GM23338 (cell line): ENCODE measurements at regions not wholly inside any gene's neighbourhood (a gene's known extent, or its start where the extent isn't known, plus 50 kb on each side); places are given as distances from the start of the nearest gene placed in this dataset.

Source experiments
- ATAC-seq: fragments of 200-7000 bp; cut with Tn5 transposase; 3 replicates; pipeline ENCODE4 v1.9.1; 2020
- DNase-seq: peaks from one replicate; pipeline ENCODE4 v3.0.0-alpha.2; 2015; ENCODE audit warnings: low spot score
- H2AFZ ChIP-seq: fragments of 200-600 bp; sonication (generic); 2 replicates; pipeline ENCODE4 v1.8.0; 2016; ENCODE audit warnings: antibody characterized with exemption, mild to moderate bottlenecking, moderate library complexity
- H3F3A ChIP-seq: fragments of 200-600 bp; sonication (generic); replicated peaks from 2 replicates; pipeline ENCODE4 v1.8.0; 2017; ENCODE audit warnings: antibody characterized with exemption, mixed run types, low read depth
- H3K27ac ChIP-seq: fragments of 200-600 bp; sonication (generic); 2 replicates; pipeline ENCODE4 v1.6.1; 2016; ENCODE audit warnings: low read depth
- H3K27me3 ChIP-seq: fragments of 200-600 bp; sonication (generic); 2 replicates; pipeline ENCODE4 v1.8.0; 2016; ENCODE audit warnings: mild to moderate bottlenecking, mixed run types, moderate library complexity; ENCODE audit not compliant: insufficient read depth
- H3K36me3 ChIP-seq: fragments of 200-600 bp; sonication (generic); 2 replicates; pipeline ENCODE4 v1.8.0; 2016; ENCODE audit warnings: mild to moderate bottlenecking; ENCODE audit not compliant: insufficient read depth
- H3K4me1 ChIP-seq: fragments of 200-600 bp; sonication (generic); 2 replicates; pipeline ENCODE4 v1.8.0; 2016; ENCODE audit warnings: mild to moderate bottlenecking, moderate library complexity; ENCODE audit not compliant: insufficient read depth
- H3K4me2 ChIP-seq: fragments of 200-600 bp; sonication (generic); 2 replicates; pipeline ENCODE4 v1.7.1; 2017; ENCODE audit warnings: mixed run types
- H3K4me3 ChIP-seq: fragments of 200-600 bp; sonication (generic); 2 replicates; pipeline ENCODE4 v1.6.1; 2016; ENCODE audit warnings: mixed run types
- H3K79me2 ChIP-seq: fragments of 200-600 bp; sonication (generic); replicated peaks from 2 replicates; pipeline ENCODE4 v1.8.0; 2017; ENCODE audit warnings: mild to moderate bottlenecking; ENCODE audit not compliant: insufficient read depth
- H3K9me2 ChIP-seq: fragments of 200-600 bp; sonication (generic); 2 replicates; pipeline ENCODE4 v1.8.0; 2017; ENCODE audit not compliant: insufficient read depth
- H4K20me1 ChIP-seq: fragments of 200-600 bp; sonication (generic); replicated peaks from 2 replicates; pipeline ENCODE4 v1.8.0; 2017; ENCODE audit warnings: mild to moderate bottlenecking; ENCODE audit not compliant: insufficient read depth
- H3K27ac Mint-ChIP-seq: 2 replicates; pipeline ENCODE4 v1.8.0; 2020; ENCODE audit warnings: inconsistent platforms, mild to moderate bottlenecking, moderate library complexity, mixed read lengths
- H3K27me3 Mint-ChIP-seq: 3 replicates; pipeline ENCODE4 v1.8.0; 2022; ENCODE audit warnings: low read depth, mild to moderate bottlenecking, moderate library complexity, mixed read lengths, inconsistent platforms; ENCODE audit not compliant: insufficient read depth, poor library complexity
- H3K36me3 Mint-ChIP-seq: 3 replicates; pipeline ENCODE4 v1.8.0; 2021; ENCODE audit warnings: low read depth, mild to moderate bottlenecking, inconsistent platforms, moderate library complexity, mixed read lengths
- H3K4me1 Mint-ChIP-seq: 3 replicates; pipeline ENCODE4 v1.8.0; 2020; ENCODE audit warnings: mild to moderate bottlenecking, inconsistent platforms, mixed read lengths
- H3K4me3 Mint-ChIP-seq: 3 replicates; pipeline ENCODE4 v1.8.0; 2021; ENCODE audit warnings: moderate library complexity, mild to moderate bottlenecking, inconsistent platforms, mixed read lengths
- H3K9me3 Mint-ChIP-seq: 3 replicates; pipeline ENCODE4 v1.8.0; 2020; ENCODE audit warnings: moderate library complexity, mild to moderate bottlenecking, inconsistent platforms, mixed read lengths
- CREB1 ChIP-seq: fragments of 250-450 bp; sonication (Bioruptor Pico); IDR thresholded peaks from 2 replicates; pipeline ENCODE4 v1.5.0; 2020; ENCODE audit warnings: low read depth, mild to moderate bottlenecking, moderate library complexity
- ETS1 ChIP-seq: IDR thresholded peaks from 2 replicates; pipeline ENCODE4 v1.6.1; 2016; ENCODE audit warnings: antibody characterized with exemption
- EZH2 ChIP-seq: fragments of 200-600 bp; sonication (generic); IDR thresholded peaks from one replicate; pipeline ENCODE4 v1.8.0; 2017; ENCODE audit warnings: antibody characterized with exemption, mild to moderate bottlenecking, low read depth; ENCODE audit not compliant: unreplicated experiment
- EZH2phosphoT487 ChIP-seq: fragments of 200-600 bp; sonication (generic); IDR thresholded peaks from one replicate; pipeline ENCODE4 v1.8.1; 2018; ENCODE audit warnings: antibody characterized with exemption; ENCODE audit not compliant: unreplicated experiment
- JUNB ChIP-seq: IDR thresholded peaks from one replicate; pipeline ENCODE4 v1.6.1; 2016; ENCODE audit warnings: antibody characterized with exemption; ENCODE audit not compliant: unreplicated experiment
- NANOG ChIP-seq: IDR thresholded peaks from 2 replicates; pipeline ENCODE4 v1.6.1; 2016; ENCODE audit warnings: antibody characterized with exemption, borderline replicate concordance
- POLR2AphosphoS5 ChIP-seq: IDR thresholded peaks from 2 replicates; pipeline ENCODE4 v1.6.1; 2016; ENCODE audit warnings: antibody characterized with exemption, low read depth
- STAT1 ChIP-seq: IDR thresholded peaks from one replicate; pipeline ENCODE4 v1.6.1; 2016; ENCODE audit warnings: antibody characterized with exemption; ENCODE audit not compliant: unreplicated experiment
- ZNF114 ChIP-seq: fragments of 250-450 bp; sonication (Bioruptor Pico); IDR thresholded peaks from 2 replicates; pipeline ENCODE4 v1.5.0; 2020; ENCODE audit warnings: mild to moderate bottlenecking, moderate library complexity
- ZNF331 ChIP-seq: fragments of 250-450 bp; sonication (Bioruptor Pico); IDR thresholded peaks from 2 replicates; pipeline ENCODE4 v1.5.0; 2020; ENCODE audit warnings: low read depth, mild to moderate bottlenecking, moderate library complexity
- ZNF462 ChIP-seq: fragments of 250-450 bp; sonication (Bioruptor Pico); IDR thresholded peaks from 2 replicates; pipeline ENCODE4 v1.5.0; 2020; ENCODE audit warnings: mild to moderate bottlenecking, moderate library complexity
- TF ChIP-seq, protein P1 (sequence below), 2 experiments: fragments of 200-600 bp in 1 of 2; sonication (generic) in 1 of 2; conservative IDR thresholded peaks; 2 replicates each; pipeline versions ENCODE4 v1.5.1 to v1.6.1; 2016 to 2017; ENCODE audit warnings: antibody characterized with exemption in 2 of 2, low read depth in 2 of 2, mild to moderate bottlenecking in 2 of 2, moderate library complexity in 1 of 2
- TF ChIP-seq, protein P2 (sequence below): IDR thresholded peaks from one replicate; pipeline ENCODE4 v1.6.1; 2018; ENCODE audit warnings: antibody characterized with exemption; ENCODE audit not compliant: unreplicated experiment

GRCh38 chr15:96468036-96468435, 137.5 kb downstream of the NR2F2 start:
- peaks cover 5% of the 10 kb centered on the region; the same call in 1 of the 2 replicates for H3K9me2 ChIP-seq
- ATAC-seq (no peak), DNase-seq (no peak)
- H3K4me3 ChIP-seq, result no peak overlapping the region
- H3K36me3 ChIP-seq, result no peaks in the 10 kb centered on the region
- Mint-ChIP-seq H3K4me3 (no peak overlapping the region), H3K27me3 (peaks cover 2% of the 10 kb centered on the region), H3K9me3 (no peaks in the 10 kb centered on the region), H3K36me3 (no peaks in the 10 kb centered on the region), H3K27ac (no peak overlapping the region), H3K4me1 (peaks cover 2% of the 10 kb centered on the region; the same call in 2 of the 3 replicates)
- H3K4me2 ChIP-seq, result no peak overlapping the region
- no peak for TF ChIP-seq EZH2phosphoT487
- no peak for TF ChIP-seq ZNF462 (CRISPR knock-in tag)
- no peak for TF ChIP-seq POLR2AphosphoS5
- no peak for TF ChIP-seq ZNF114 (CRISPR knock-in tag)
- no peak for TF ChIP-seq CREB1 (CRISPR knock-in tag)
- TF ChIP-seq, protein P1, sequence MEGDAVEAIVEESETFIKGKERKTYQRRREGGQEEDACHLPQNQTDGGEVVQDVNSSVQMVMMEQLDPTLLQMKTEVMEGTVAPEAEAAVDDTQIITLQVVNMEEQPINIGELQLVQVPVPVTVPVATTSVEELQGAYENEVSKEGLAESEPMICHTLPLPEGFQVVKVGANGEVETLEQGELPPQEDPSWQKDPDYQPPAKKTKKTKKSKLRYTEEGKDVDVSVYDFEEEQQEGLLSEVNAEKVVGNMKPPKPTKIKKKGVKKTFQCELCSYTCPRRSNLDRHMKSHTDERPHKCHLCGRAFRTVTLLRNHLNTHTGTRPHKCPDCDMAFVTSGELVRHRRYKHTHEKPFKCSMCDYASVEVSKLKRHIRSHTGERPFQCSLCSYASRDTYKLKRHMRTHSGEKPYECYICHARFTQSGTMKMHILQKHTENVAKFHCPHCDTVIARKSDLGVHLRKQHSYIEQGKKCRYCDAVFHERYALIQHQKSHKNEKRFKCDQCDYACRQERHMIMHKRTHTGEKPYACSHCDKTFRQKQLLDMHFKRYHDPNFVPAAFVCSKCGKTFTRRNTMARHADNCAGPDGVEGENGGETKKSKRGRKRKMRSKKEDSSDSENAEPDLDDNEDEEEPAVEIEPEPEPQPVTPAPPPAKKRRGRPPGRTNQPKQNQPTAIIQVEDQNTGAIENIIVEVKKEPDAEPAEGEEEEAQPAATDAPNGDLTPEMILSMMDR (conservative IDR thresholded peaks at IDR 0.05; ENCODE audit: low read depth in 2 of 2), result no peak
- no peak for TF ChIP-seq STAT1
- TF ChIP-seq JUNB, result no peak
- no peak for TF ChIP-seq EZH2
- no peak for TF ChIP-seq ETS1
- no peak for TF ChIP-seq NANOG
- no peak for TF ChIP-seq ZNF331
- TF ChIP-seq, protein P2, sequence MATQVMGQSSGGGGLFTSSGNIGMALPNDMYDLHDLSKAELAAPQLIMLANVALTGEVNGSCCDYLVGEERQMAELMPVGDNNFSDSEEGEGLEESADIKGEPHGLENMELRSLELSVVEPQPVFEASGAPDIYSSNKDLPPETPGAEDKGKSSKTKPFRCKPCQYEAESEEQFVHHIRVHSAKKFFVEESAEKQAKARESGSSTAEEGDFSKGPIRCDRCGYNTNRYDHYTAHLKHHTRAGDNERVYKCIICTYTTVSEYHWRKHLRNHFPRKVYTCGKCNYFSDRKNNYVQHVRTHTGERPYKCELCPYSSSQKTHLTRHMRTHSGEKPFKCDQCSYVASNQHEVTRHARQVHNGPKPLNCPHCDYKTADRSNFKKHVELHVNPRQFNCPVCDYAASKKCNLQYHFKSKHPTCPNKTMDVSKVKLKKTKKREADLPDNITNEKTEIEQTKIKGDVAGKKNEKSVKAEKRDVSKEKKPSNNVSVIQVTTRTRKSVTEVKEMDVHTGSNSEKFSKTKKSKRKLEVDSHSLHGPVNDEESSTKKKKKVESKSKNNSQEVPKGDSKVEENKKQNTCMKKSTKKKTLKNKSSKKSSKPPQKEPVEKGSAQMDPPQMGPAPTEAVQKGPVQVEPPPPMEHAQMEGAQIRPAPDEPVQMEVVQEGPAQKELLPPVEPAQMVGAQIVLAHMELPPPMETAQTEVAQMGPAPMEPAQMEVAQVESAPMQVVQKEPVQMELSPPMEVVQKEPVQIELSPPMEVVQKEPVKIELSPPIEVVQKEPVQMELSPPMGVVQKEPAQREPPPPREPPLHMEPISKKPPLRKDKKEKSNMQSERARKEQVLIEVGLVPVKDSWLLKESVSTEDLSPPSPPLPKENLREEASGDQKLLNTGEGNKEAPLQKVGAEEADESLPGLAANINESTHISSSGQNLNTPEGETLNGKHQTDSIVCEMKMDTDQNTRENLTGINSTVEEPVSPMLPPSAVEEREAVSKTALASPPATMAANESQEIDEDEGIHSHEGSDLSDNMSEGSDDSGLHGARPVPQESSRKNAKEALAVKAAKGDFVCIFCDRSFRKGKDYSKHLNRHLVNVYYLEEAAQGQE, result no peak
- H3K79me2 ChIP-seq, result no peaks in the 10 kb centered on the region
- H3K27me3 ChIP-seq, result no peaks in the 10 kb centered on the region
- no peaks in the 10 kb centered on the region for H3K4me1 ChIP-seq
- H3K27ac ChIP-seq, result no peak overlapping the region
- no peaks in the 10 kb centered on the region for H4K20me1 ChIP-seq
- H3F3A ChIP-seq, result no peaks in the 10 kb centered on the region
- no peak overlapping the region for H2AFZ ChIP-seq
